Calu3 (cell line): ENCODE measurements at regions not wholly inside any gene's neighbourhood (a gene's known extent, or its start where the extent isn't known, plus 50 kb on each side); places are given as distances from the start of the nearest gene placed in this dataset.

Experiments used
- BruUV-seq: library from RNA; stranded (reverse); fragments of 400-500 nt; replicated peaks from 2 replicates; lab custom pipeline; 2021; lab: Mats Ljungman, UMichigan
- CTCF ChIA-PET: fragments of 300-600 bp; sonication (Branson Sonifier 250); formaldehyde crosslinking; loops from one replicate; lab custom pipeline; 2022; ENCODE audit warnings: antibody characterized with exemption; lab: Charles Lee
- DNase-seq: peaks from one replicate; pipeline ENCODE4 v3.0.0; 2022
- H3K27ac Mint-ChIP-seq: one replicate; pipeline ENCODE4 v1.8.0; 2022; ENCODE audit warnings: mixed read lengths; ENCODE audit not compliant: unreplicated experiment
- H3K27me3 Mint-ChIP-seq: one replicate; pipeline ENCODE4 v1.8.0; 2022; ENCODE audit warnings: mixed read lengths; ENCODE audit not compliant: unreplicated experiment
- H3K36me3 Mint-ChIP-seq: one replicate; pipeline ENCODE4 v1.8.0; 2022; ENCODE audit warnings: mild to moderate bottlenecking, moderate library complexity, mixed read lengths; ENCODE audit not compliant: insufficient read depth, unreplicated experiment
- H3K4me1 Mint-ChIP-seq: one replicate; pipeline ENCODE4 v1.8.0; 2022; ENCODE audit warnings: mild to moderate bottlenecking, low read depth, mixed read lengths; ENCODE audit not compliant: unreplicated experiment
- H3K4me3 Mint-ChIP-seq: one replicate; pipeline ENCODE4 v1.8.0; 2022; ENCODE audit warnings: mild to moderate bottlenecking, low read depth, moderate library complexity, mixed read lengths; ENCODE audit not compliant: unreplicated experiment
- H3K9me3 Mint-ChIP-seq: one replicate; pipeline ENCODE4 v1.8.0; 2022; ENCODE audit warnings: low read depth, mixed read lengths; ENCODE audit not compliant: unreplicated experiment
- intact Hi-C: fragments of 100-400 bp; cut with micrococcal nuclease; formaldehyde crosslinking; loops from one replicate; pipeline ENCODE4 v1.10.0; 2022; ENCODE audit not compliant: unreplicated experiment
- TF ChIP-seq, protein P1 (sequence below): fragments of 200-600 bp; IDR thresholded peaks from one replicate; pipeline ENCODE4 v1.8.0; 2022; ENCODE audit warnings: antibody characterized with exemption; ENCODE audit not compliant: unreplicated experiment

DNA sequence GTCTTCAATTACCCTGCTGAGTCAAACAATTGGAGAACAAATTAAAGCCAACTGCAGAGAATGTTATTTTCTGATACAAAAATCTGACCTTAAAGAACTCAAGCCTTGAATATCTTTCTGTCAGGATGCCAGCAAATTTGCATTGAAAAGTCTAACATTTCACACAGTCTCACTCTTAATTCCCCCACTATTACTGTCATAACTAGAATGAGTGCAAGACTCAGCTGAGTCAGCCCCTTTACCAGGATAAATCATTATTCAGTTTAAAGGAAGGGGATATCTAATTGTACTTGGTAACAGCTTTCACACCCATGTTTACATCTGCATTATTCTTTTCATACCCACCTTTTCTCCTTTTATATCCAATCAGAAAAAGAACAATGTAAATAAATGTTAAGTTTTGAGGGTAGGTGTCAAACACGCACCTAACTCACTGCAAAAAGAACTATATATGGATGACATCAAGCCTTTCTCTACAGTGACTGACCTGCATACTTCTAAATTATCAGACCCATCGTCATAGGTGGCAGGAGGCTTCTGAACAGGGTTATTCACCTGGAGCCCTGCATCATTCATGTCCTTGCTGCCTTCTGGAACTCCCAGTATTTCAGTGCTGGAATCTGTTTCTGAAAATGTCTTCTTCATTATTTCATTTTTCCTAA, 117.4 kb downstream of the TMA16 start:
- DNase-seq, result no peak
- no TSS peak for BruUV-seq
- intact Hi-C loops, result no loop called here
- H3K36me3 Mint-ChIP-seq, result no peaks in the 10 kb centered on the region
- no peaks in the 10 kb centered on the region for H3K27me3 Mint-ChIP-seq
- CTCF ChIA-PET, result no interaction called here
- H3K27ac Mint-ChIP-seq, result no peak overlapping the region
- H3K9me3 Mint-ChIP-seq, result peaks cover 3% of the 10 kb centered on the region
- TF ChIP-seq, protein P1, sequence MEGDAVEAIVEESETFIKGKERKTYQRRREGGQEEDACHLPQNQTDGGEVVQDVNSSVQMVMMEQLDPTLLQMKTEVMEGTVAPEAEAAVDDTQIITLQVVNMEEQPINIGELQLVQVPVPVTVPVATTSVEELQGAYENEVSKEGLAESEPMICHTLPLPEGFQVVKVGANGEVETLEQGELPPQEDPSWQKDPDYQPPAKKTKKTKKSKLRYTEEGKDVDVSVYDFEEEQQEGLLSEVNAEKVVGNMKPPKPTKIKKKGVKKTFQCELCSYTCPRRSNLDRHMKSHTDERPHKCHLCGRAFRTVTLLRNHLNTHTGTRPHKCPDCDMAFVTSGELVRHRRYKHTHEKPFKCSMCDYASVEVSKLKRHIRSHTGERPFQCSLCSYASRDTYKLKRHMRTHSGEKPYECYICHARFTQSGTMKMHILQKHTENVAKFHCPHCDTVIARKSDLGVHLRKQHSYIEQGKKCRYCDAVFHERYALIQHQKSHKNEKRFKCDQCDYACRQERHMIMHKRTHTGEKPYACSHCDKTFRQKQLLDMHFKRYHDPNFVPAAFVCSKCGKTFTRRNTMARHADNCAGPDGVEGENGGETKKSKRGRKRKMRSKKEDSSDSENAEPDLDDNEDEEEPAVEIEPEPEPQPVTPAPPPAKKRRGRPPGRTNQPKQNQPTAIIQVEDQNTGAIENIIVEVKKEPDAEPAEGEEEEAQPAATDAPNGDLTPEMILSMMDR, result no peak
- no peak overlapping the region for H3K4me3 Mint-ChIP-seq
- no peaks in the 10 kb centered on the region for H3K4me1 Mint-ChIP-seq

- no TSS peak for BruUV-seq
- H3K36me3 Mint-ChIP-seq, result no peaks in the 10 kb centered on the region
- H3K27me3 Mint-ChIP-seq, result no peaks in the 10 kb centered on the region
- no peak for DNase-seq
- no peaks in the 10 kb centered on the region for H3K4me1 Mint-ChIP-seq
- peaks cover 3% of the 10 kb centered on the region for H3K9me3 Mint-ChIP-seq
- no peak overlapping the region for H3K4me3 Mint-ChIP-seq
- intact Hi-C loops, result no loop called here
- CTCF ChIA-PET, result no interaction called here
- H3K27ac Mint-ChIP-seq, result no peak overlapping the region
- TF ChIP-seq, protein P1, result no peak
Observed at GRCh38 chr4:163612762-163613161, 118.3 kb downstream of the TMA16 start.

DNA sequence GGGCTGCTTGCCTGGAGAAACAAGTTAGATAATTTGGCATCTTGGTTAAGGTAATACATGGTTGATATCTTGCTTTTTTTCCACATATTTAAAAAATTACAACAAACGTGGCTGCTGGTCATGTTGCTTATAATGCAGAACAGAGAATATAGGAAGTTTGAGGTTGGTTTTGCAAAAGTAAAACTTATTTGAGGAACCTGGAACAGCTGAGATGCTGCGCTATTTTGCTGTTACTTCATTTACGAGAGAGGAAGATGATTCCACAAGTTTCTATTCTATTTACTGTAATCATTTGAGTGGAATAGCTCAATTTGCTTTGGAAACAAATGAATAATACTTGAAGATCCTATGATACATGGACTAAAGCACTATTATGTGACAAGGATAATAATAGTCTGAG, 118.9 kb downstream of the TMA16 start:
- H3K4me1 Mint-ChIP-seq, result no peaks in the 10 kb centered on the region
- no peak overlapping the region for H3K4me3 Mint-ChIP-seq

GRCh38 chr4:163614866-163615265, 120.4 kb downstream of the TMA16 start:
- no peak for DNase-seq
- intact Hi-C loops, result no loop called here
- H3K9me3 Mint-ChIP-seq, result peaks cover 3% of the 10 kb centered on the region
- no peaks in the 10 kb centered on the region for H3K36me3 Mint-ChIP-seq
- no peaks in the 10 kb centered on the region for H3K4me1 Mint-ChIP-seq
- TF ChIP-seq, protein P1, result no peak
- CTCF ChIA-PET, result no interaction called here
- no TSS peak for BruUV-seq
- no peaks in the 10 kb centered on the region for H3K27me3 Mint-ChIP-seq
- H3K4me3 Mint-ChIP-seq, result no peak overlapping the region
- H3K27ac Mint-ChIP-seq, result no peak overlapping the region

More for the DNA sequence above, 118.9 kb downstream of the TMA16 start:
- peaks cover 3% of the 10 kb centered on the region for H3K9me3 Mint-ChIP-seq
- no peaks in the 10 kb centered on the region for H3K27me3 Mint-ChIP-seq
- TF ChIP-seq, protein P1, result no peak
- no TSS peak for BruUV-seq
- no peak overlapping the region for H3K27ac Mint-ChIP-seq
- no peaks in the 10 kb centered on the region for H3K36me3 Mint-ChIP-seq
- CTCF ChIA-PET, result no interaction called here
- intact Hi-C loops, result no loop called here
- DNase-seq, result no peak
